Erythroblast (primary cell): ENCODE measurements at regions not wholly inside any gene's neighbourhood (a gene's known extent, or its start where the extent isn't known, plus 50 kb on each side); places are given as distances from the start of the nearest gene placed in this dataset.

Experiments
- GATA1 ChIP-seq: IDR thresholded peaks from 2 replicates; pipeline ENCODE4 v1.6.1; 2011; ENCODE audit warnings: low read depth, mild to moderate bottlenecking, control low read depth, low read length, moderate library complexity
- POLR2A ChIP-seq: IDR thresholded peaks from 2 replicates; pipeline ENCODE4 v1.6.1; 2011; ENCODE audit warnings: mild to moderate bottlenecking, low read length

DNA sequence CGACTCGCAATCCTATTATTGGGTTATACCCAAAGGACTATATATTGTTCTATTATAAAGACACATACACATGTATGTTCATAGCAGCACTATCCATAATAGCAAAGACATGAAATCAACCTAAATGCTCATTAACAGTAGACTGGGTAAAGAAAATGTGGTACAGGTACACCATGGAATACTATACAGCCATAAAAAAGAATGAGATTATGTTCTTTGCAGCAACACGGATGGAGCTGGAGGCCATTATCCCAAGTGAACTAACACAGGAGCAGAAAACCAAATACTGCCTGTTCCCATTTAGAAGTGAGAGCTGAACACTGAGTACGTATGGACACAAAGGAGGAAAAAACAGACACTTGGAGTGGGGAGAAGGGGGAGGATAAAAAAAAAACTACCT is 536.8 kb upstream of the DPP6 start:
- no peak for TF ChIP-seq POLR2A
- no peak for TF ChIP-seq GATA1
